ENCODE measurements at regions not wholly inside any gene's neighbourhood (a gene's known extent, or its start where the extent isn't known, plus 50 kb on each side); places are given as distances from the start of the nearest gene placed in this dataset.

DNA sequence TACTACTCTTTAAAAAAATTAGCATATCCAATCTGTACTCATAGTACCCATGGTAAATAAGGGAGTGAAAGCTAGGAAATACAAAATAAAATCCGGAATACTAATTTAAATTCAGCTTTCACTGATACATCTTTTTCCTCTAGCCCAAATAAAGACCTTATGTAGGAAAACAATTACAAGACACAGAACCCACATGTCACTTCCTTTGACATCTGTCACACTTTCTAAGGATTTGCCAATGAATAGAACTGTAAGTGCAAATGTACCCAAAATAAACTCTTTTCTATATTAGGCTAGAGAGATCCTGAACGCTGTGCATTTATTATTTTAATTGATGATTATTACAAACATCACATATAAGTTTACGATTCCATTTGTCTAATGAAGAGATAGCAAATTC lies 393.0 kb downstream of the LRRIQ3 start:
- POLR2A ChIA-PET: no interaction called here
- no peak overlapping the region for H3K4me3 ChIP-seq (ENCODE audit: low read depth, low read length)

DNA sequence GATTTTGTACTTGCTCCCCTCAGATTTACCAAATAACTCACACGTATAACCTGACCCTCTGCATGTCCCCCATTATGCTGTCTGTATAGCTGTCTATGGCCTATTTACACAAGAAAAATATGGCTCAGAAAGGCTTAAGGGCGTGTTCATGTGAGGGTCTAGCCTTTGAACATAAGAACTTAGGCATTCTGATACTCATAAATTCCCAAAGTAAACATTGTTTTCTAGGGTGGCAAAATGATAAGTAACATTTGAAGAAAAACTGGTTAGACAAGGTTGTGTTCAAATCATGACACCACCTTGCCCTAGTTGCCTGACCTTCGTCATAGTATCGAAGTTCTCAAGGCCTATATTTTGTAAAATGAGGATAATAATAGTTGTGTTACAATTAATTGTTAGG lies 394.6 kb downstream of the LRRIQ3 start:
- POLR2A ChIA-PET: no interaction called here
- Histone ChIP-seq H3K27ac (ENCODE audit: low read depth, low read length) (no peak overlapping the region), H3K9me3 (ENCODE audit: control insufficient read depth, insufficient read depth, low read length) (no peaks in the 10 kb centered on the region; the same call in 1 of the 2 replicates), H3K4me3 (ENCODE audit: low read depth, low read length) (no peak overlapping the region), H3K27me3 (ENCODE audit: control insufficient read depth, insufficient read depth, low read length) (no peaks in the 10 kb centered on the region)
- CTCF ChIA-PET: no interaction called here
- TF ChIP-seq, protein P1, sequence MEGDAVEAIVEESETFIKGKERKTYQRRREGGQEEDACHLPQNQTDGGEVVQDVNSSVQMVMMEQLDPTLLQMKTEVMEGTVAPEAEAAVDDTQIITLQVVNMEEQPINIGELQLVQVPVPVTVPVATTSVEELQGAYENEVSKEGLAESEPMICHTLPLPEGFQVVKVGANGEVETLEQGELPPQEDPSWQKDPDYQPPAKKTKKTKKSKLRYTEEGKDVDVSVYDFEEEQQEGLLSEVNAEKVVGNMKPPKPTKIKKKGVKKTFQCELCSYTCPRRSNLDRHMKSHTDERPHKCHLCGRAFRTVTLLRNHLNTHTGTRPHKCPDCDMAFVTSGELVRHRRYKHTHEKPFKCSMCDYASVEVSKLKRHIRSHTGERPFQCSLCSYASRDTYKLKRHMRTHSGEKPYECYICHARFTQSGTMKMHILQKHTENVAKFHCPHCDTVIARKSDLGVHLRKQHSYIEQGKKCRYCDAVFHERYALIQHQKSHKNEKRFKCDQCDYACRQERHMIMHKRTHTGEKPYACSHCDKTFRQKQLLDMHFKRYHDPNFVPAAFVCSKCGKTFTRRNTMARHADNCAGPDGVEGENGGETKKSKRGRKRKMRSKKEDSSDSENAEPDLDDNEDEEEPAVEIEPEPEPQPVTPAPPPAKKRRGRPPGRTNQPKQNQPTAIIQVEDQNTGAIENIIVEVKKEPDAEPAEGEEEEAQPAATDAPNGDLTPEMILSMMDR (IDR thresholded peaks at IDR 0.05; ENCODE audit: low read depth, low read length): no peak
- no peak for DNase-seq (ENCODE audit: low read depth, low spot score)

More for the DNA sequence above, 393.0 kb downstream of the LRRIQ3 start:
- DNase-seq (ENCODE audit: low read depth, low spot score): no peak
- H3K27ac ChIP-seq (ENCODE audit: low read depth, low read length): no peak overlapping the region
- H3K27me3 ChIP-seq (ENCODE audit: control insufficient read depth, insufficient read depth, low read length): no peaks in the 10 kb centered on the region
- no peaks in the 10 kb centered on the region; the same call in 1 of the 2 replicates for H3K9me3 ChIP-seq (ENCODE audit: control insufficient read depth, insufficient read depth, low read length)
- TF ChIP-seq, protein P1 (IDR thresholded peaks at IDR 0.05; ENCODE audit: low read depth, low read length): no peak
- CTCF ChIA-PET: no interaction called here

DNA sequence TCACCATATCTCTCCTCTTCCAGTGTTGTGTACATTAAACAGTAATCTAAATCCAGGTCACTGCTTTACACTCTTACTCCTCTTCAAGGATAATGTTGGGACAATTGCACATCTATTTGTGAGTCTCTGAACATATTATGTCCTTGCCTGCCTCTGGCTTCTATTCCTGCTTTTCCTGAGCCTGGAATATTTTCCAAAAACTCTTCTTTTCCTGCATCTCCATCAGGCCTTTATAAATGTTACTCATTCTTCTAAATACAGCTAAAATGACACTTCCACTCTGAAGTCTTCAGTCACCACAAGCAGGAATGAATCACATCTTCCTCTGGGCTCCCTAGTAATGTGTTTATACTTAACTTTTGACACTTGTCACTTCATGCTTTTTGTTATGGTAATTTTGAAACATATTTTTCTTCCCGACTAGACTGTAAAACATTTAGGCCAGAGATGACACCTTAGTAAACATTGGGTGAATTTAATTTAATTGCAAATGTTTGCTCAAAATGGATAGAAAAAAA lies 396.0 kb downstream of the LRRIQ3 start:
- no peaks in the 10 kb centered on the region; the same call in 1 of the 2 replicates for H3K9me3 ChIP-seq (ENCODE audit: control insufficient read depth, insufficient read depth, low read length)
- H3K4me3 ChIP-seq (ENCODE audit: low read depth, low read length): no peak overlapping the region
- no peak for DNase-seq (ENCODE audit: low read depth, low spot score)
- TF ChIP-seq, protein P1 (IDR thresholded peaks at IDR 0.05; ENCODE audit: low read depth, low read length): no peak
- CTCF ChIA-PET: no interaction called here
- POLR2A ChIA-PET: no interaction called here
- H3K27ac ChIP-seq (ENCODE audit: low read depth, low read length): no peak overlapping the region
- no peaks in the 10 kb centered on the region for H3K27me3 ChIP-seq (ENCODE audit: control insufficient read depth, insufficient read depth, low read length)

DNA sequence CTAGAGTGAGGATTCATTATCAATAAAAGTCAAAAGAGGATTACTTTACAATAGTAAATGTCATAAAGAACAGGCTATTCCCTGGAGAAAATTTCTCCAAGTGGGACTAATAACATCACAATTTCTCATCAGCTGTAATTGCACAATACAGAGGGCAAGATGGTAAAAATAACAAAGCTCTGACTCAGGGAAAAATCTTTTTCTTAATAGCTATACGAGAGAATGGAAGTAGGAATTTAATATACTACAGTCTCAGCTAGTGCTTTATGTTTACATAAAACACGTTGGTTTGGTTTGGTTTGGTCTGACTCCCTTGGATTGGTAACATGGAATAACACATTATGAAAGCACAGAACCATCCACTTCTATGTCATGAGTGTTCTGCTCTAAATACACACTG lies 397.6 kb downstream of the LRRIQ3 start:
- Histone ChIP-seq H3K4me3 (ENCODE audit: low read depth, low read length) (no peak overlapping the region), H3K9me3 (ENCODE audit: control insufficient read depth, insufficient read depth, low read length) (no peaks in the 10 kb centered on the region), H3K27me3 (ENCODE audit: control insufficient read depth, insufficient read depth, low read length) (no peaks in the 10 kb centered on the region), H3K27ac (ENCODE audit: low read depth, low read length) (no peak overlapping the region)
- TF ChIP-seq, protein P1 (IDR thresholded peaks at IDR 0.05; ENCODE audit: low read depth, low read length): no peak
- CTCF ChIA-PET: no interaction called here
- no peak for DNase-seq (ENCODE audit: low read depth, low spot score)
- POLR2A ChIA-PET: no interaction called here

DNA sequence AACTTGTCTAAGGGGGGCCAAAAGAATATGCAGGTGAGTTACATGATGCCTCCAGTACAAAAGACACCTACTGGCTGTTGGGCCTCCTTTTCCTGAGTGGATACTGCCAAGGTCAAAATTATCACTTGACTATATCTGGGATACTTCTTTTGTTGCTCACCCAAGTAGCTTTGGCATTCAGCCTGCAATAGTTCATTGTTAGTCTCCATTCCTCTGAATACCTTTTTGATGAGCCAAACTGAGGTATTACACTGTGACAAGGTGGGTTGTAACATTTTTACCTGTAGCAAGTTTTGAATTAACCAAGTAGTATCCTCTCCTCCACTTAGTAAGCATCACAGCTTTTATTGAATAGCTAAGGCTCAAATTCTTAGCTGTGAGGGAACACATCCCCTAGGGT lies 408.0 kb downstream of the LRRIQ3 start:
- POLR2A ChIA-PET: no interaction called here
- CTCF ChIA-PET: no interaction called here
- H3K9me3 ChIP-seq (ENCODE audit: control insufficient read depth, insufficient read depth, low read length): peaks cover 4% of the 10 kb centered on the region; the same call in 1 of the 2 replicates

More for the DNA sequence above, 408.0 kb downstream of the LRRIQ3 start:
- Histone ChIP-seq H3K4me3 (ENCODE audit: low read depth, low read length) (no peak overlapping the region), H3K27ac (ENCODE audit: low read depth, low read length) (no peak overlapping the region), H3K27me3 (ENCODE audit: control insufficient read depth, insufficient read depth, low read length) (no peaks in the 10 kb centered on the region)
- no peak for DNase-seq (ENCODE audit: low read depth, low spot score)
- TF ChIP-seq, protein P1 (IDR thresholded peaks at IDR 0.05; ENCODE audit: low read depth, low read length): no peak
